H9 (cell line): ENCODE measurements at regions not wholly inside any gene's neighbourhood (a gene's known extent, or its start where the extent isn't known, plus 50 kb on each side); places are given as distances from the start of the nearest gene placed in this dataset.

Experiments
- DNase-seq: peaks from one replicate; pipeline ENCODE4 v3.0.0-alpha.2; 2017
- H2AFZ ChIP-seq: one replicate; pipeline ENCODE4 v1.6.1; 2013; ENCODE audit warnings: mild to moderate bottlenecking, low read length, control low read depth, moderate library complexity
- H2AK5ac ChIP-seq: 2 replicates; pipeline ENCODE4 v1.6.1; 2013; ENCODE audit warnings: low read length, control low read depth, mixed read lengths; ENCODE audit not compliant: insufficient read length
- H2BK120ac ChIP-seq: one replicate; pipeline ENCODE4 v1.6.1; 2013; ENCODE audit warnings: low read depth, mild to moderate bottlenecking, low read length, control low read depth, inconsistent platforms; ENCODE audit not compliant: poor library complexity, severe bottlenecking
- H2BK12ac ChIP-seq: 2 replicates; pipeline ENCODE4 v1.6.1; 2013; ENCODE audit warnings: low read length, control low read depth, mixed read lengths, low read depth; ENCODE audit not compliant: insufficient read length
- H2BK15ac ChIP-seq: 2 replicates; pipeline ENCODE4 v1.6.1; 2013; ENCODE audit warnings: low read depth, low read length, control low read depth
- H2BK20ac ChIP-seq: one replicate; pipeline ENCODE4 v1.6.1; 2013; ENCODE audit warnings: low read depth, mild to moderate bottlenecking, low read length, control low read depth, inconsistent platforms; ENCODE audit not compliant: poor library complexity, severe bottlenecking
- H2BK5ac ChIP-seq: 2 replicates; pipeline ENCODE4 v1.6.1; 2013; ENCODE audit warnings: low read length, control low read depth, mixed read lengths; ENCODE audit not compliant: insufficient read length
- H3K14ac ChIP-seq: 2 replicates; pipeline ENCODE4 v1.6.1; 2013; ENCODE audit warnings: low read length, control low read depth; ENCODE audit not compliant: insufficient read depth
- H3K18ac ChIP-seq: 2 replicates; pipeline ENCODE4 v1.6.1; 2013; ENCODE audit warnings: low read depth, mild to moderate bottlenecking, mixed read lengths, low read length, control low read depth; ENCODE audit not compliant: insufficient read length
- H3K23ac ChIP-seq: 2 replicates; pipeline ENCODE4 v1.6.1; 2013; ENCODE audit warnings: low read length, control low read depth, mixed read lengths, low read depth; ENCODE audit not compliant: insufficient read length
- H3K23me2 ChIP-seq: 2 replicates; pipeline ENCODE4 v1.6.1; 2013; ENCODE audit warnings: low read depth, mild to moderate bottlenecking, mixed read lengths, low read length, control low read depth; ENCODE audit not compliant: insufficient read length, poor library complexity, severe bottlenecking
- H3K27ac ChIP-seq: 2 replicates; pipeline ENCODE4 v1.5.1; 2013; ENCODE audit warnings: low read length, control low read depth, mixed read lengths, low read depth; ENCODE audit not compliant: insufficient read length
- H3K27me3 ChIP-seq: 2 replicates; pipeline ENCODE4 v1.6.1; 2013; ENCODE audit warnings: low read length, control low read depth, inconsistent platforms; ENCODE audit not compliant: insufficient read depth
- H3K4ac ChIP-seq: 2 replicates; pipeline ENCODE4 v1.6.1; 2013; ENCODE audit warnings: low read depth, mild to moderate bottlenecking, control low read depth, inconsistent platforms, low read length, moderate library complexity
- H3K4me1 ChIP-seq: 2 replicates; pipeline ENCODE4 v1.6.1; 2013; ENCODE audit warnings: low read length, control low read depth, inconsistent platforms; ENCODE audit not compliant: insufficient read depth
- H3K4me2 ChIP-seq: 2 replicates; pipeline ENCODE4 v1.6.1; 2013; ENCODE audit warnings: low read length, control low read depth, mixed read lengths; ENCODE audit not compliant: insufficient read length, insufficient read depth
- H3K56ac ChIP-seq: 2 replicates; pipeline ENCODE4 v1.6.1; 2013; ENCODE audit warnings: low read depth, mild to moderate bottlenecking, mixed read lengths, low read length, control low read depth; ENCODE audit not compliant: insufficient read length
- H3K79me1 ChIP-seq: 2 replicates; pipeline ENCODE4 v1.6.1; 2013; ENCODE audit warnings: low read depth, mild to moderate bottlenecking, moderate library complexity, low read length, control low read depth, inconsistent platforms; ENCODE audit not compliant: insufficient read depth, poor library complexity, severe bottlenecking
- H3K79me2 ChIP-seq: 2 replicates; pipeline ENCODE4 v1.6.1; 2013; ENCODE audit warnings: low read length, control low read depth, inconsistent platforms; ENCODE audit not compliant: insufficient read depth
- H3K9ac ChIP-seq: 2 replicates; pipeline ENCODE4 v1.6.1; 2013; ENCODE audit warnings: low read length, control low read depth, mixed read lengths; ENCODE audit not compliant: insufficient read length; ENCODE audit errors: extremely low read depth
- H3K9me3 ChIP-seq: one replicate; pipeline ENCODE4 v1.6.1; 2013; ENCODE audit warnings: low read depth, low read length, inconsistent platforms; ENCODE audit not compliant: control insufficient read depth
- H3T11ph ChIP-seq: one replicate; pipeline ENCODE4 v1.6.1; 2013; ENCODE audit warnings: mild to moderate bottlenecking, low read length, control low read depth, inconsistent platforms
- H4K20me1 ChIP-seq: one replicate; pipeline ENCODE4 v1.6.1; 2013; ENCODE audit not compliant: control insufficient read depth, insufficient read length, insufficient read depth
- H4K5ac ChIP-seq: 2 replicates; pipeline ENCODE4 v1.6.1; 2013; ENCODE audit warnings: low read depth, mild to moderate bottlenecking, mixed read lengths, low read length, control low read depth; ENCODE audit not compliant: insufficient read length
- H4K8ac ChIP-seq: replicated peaks from 2 replicates; pipeline ENCODE4 v1.6.1; 2013; ENCODE audit warnings: low read length, control low read depth, mixed read lengths, low read depth; ENCODE audit not compliant: insufficient read length
- H4K91ac ChIP-seq: 2 replicates; pipeline ENCODE4 v1.6.1; 2013; ENCODE audit warnings: low read depth, mild to moderate bottlenecking, moderate library complexity, mixed read lengths, low read length, control low read depth; ENCODE audit not compliant: insufficient read length
- H3K27ac Mint-ChIP-seq, 3 experiments: 2 replicates in 2 of 3; 3 replicates in 1 of 3; pipeline ENCODE4 v1.8.0; 2020 to 2021; ENCODE audit warnings: mixed read lengths in 3 of 3, mild to moderate bottlenecking in 1 of 3, moderate library complexity in 1 of 3
- H3K27me3 Mint-ChIP-seq: 2 replicates; pipeline ENCODE4 v1.8.0; 2021; ENCODE audit warnings: low read depth, mild to moderate bottlenecking, moderate library complexity, mixed read lengths
- H3K36me3 Mint-ChIP-seq, 3 experiments: 2 replicates in 2 of 3; 3 replicates in 1 of 3; pipeline ENCODE4 v1.8.0; 2020 to 2021; ENCODE audit warnings: low read depth in 3 of 3, mixed read lengths in 3 of 3; ENCODE audit not compliant: insufficient read depth in 1 of 3
- H3K4me1 Mint-ChIP-seq, 2 experiments: 2 replicates each; pipeline ENCODE4 v1.8.0; 2020; ENCODE audit warnings: mixed read lengths in 2 of 2
- H3K4me3 Mint-ChIP-seq, 2 experiments: 2 replicates in 1 of 2; 3 replicates in 1 of 2; pipeline ENCODE4 v1.8.0; 2020 to 2021; ENCODE audit warnings: mild to moderate bottlenecking in 2 of 2, mixed read lengths in 2 of 2, moderate library complexity in 1 of 2
- H3K9me3 Mint-ChIP-seq, 2 experiments: 2 replicates in 1 of 2; 3 replicates in 1 of 2; pipeline ENCODE4 v1.8.0; 2020; ENCODE audit warnings: mild to moderate bottlenecking in 2 of 2, mixed read lengths in 2 of 2, moderate library complexity in 1 of 2
- WGBS: extraction: QIAGEN DNeasy Blood & Tissue Kit; methylation state at CpG from one replicate; pipeline ENCODE4 v1.1.7; 2013; ENCODE audit warnings: missing lambda C conversion rate, low lambda C conversion rate, mixed read lengths; ENCODE audit not compliant: insufficient read length; ENCODE audit errors: extremely low coverage; 5-methylcytosine and 5-hydroxymethylcytosine counted together
- TF ChIP-seq, protein P1 (sequence below): fragments of 200-600 bp; sonication (generic); conservative IDR thresholded peaks from 3 replicates; pipeline ENCODE4 v1.8.0; 2021; ENCODE audit warnings: antibody characterized with exemption, mild to moderate bottlenecking

DNA sequence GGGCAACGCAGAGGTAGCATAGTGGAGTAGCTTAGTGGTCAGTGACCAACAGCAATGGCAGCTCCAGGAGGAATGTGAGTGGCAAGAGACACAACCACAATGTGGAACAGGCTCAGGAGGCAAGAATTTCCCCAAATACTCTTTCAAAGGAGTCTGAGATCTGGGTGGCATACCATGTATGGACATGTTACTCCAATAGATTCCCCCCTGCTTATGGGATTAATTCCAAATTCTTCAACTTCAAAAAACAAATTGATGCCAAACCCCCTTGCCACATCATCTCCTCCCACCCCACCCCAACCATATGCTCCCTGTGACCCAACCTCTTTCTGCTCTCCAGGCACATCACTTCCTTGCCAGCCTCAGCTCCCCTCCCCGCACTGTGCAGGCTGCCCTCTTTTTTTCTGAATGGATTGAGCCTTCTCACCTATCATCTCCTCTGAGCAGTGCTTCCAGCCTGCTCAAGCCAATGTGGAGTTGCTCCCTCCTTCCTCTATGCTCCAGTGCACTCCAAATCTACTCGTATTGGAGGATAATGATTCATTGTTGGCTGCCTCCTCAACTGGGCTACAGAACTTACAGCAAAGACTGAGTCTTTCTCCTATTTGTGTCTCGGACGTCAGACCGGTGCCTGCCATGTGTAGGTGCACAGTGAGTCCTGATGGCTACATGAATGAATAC, 93.0 kb upstream of the CEP85L start:
- Mint-ChIP-seq H3K4me1 (peaks cover 9 to 10% of the 10 kb centered on the region in 2 experiments), H3K9me3 (no peaks in the 10 kb centered on the region), H3K36me3 (no peaks in the 10 kb centered on the region), H3K27me3 (no peaks in the 10 kb centered on the region), H3K27ac (no peak overlapping the region), H3K4me3 (no peak overlapping the region)
- no peaks in the 10 kb centered on the region for H4K20me1 ChIP-seq
- H3K9ac ChIP-seq, result no peak overlapping the region
- H4K8ac ChIP-seq, result no peak overlapping the region
- no peaks in the 10 kb centered on the region for H3K9me3 ChIP-seq
- H2BK12ac ChIP-seq, result no peak overlapping the region
- H3K27me3 ChIP-seq, result no peaks in the 10 kb centered on the region
- no peaks in the 10 kb centered on the region for H3K23me2 ChIP-seq
- H2BK15ac ChIP-seq, result no peak overlapping the region
- no peak overlapping the region for H2BK20ac ChIP-seq
- DNase-seq, result no peak
- no peak overlapping the region for H3T11ph ChIP-seq
- H3K14ac ChIP-seq, result no peak overlapping the region
- H2AFZ ChIP-seq, result no peak overlapping the region
- TF ChIP-seq, protein P1, sequence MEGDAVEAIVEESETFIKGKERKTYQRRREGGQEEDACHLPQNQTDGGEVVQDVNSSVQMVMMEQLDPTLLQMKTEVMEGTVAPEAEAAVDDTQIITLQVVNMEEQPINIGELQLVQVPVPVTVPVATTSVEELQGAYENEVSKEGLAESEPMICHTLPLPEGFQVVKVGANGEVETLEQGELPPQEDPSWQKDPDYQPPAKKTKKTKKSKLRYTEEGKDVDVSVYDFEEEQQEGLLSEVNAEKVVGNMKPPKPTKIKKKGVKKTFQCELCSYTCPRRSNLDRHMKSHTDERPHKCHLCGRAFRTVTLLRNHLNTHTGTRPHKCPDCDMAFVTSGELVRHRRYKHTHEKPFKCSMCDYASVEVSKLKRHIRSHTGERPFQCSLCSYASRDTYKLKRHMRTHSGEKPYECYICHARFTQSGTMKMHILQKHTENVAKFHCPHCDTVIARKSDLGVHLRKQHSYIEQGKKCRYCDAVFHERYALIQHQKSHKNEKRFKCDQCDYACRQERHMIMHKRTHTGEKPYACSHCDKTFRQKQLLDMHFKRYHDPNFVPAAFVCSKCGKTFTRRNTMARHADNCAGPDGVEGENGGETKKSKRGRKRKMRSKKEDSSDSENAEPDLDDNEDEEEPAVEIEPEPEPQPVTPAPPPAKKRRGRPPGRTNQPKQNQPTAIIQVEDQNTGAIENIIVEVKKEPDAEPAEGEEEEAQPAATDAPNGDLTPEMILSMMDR, result no peak
- H2BK5ac ChIP-seq, result no peak overlapping the region
- H3K56ac ChIP-seq, result no peak overlapping the region
- no peaks in the 10 kb centered on the region for H3K79me1 ChIP-seq
- H2AK5ac ChIP-seq, result no peak overlapping the region
- H4K5ac ChIP-seq, result no peak overlapping the region
- H3K18ac ChIP-seq, result no peak overlapping the region
- H3K27ac ChIP-seq, result no peak overlapping the region
- H3K4ac ChIP-seq, result no peak overlapping the region
- no peak overlapping the region for H3K23ac ChIP-seq
- peaks cover 6% of the 10 kb centered on the region; the same call in 1 of the 2 replicates for H3K4me1 ChIP-seq
- no peak overlapping the region for H4K91ac ChIP-seq
- WGBS, result no CpG with 5 or more reads among the region's 6 CpGs
- no peak overlapping the region for H2BK120ac ChIP-seq
- no peak overlapping the region for H3K4me2 ChIP-seq
- no peaks in the 10 kb centered on the region for H3K79me2 ChIP-seq
